ENCODE measurements at regions not wholly inside any gene's neighbourhood (a gene's known extent, or its start where the extent isn't known, plus 50 kb on each side); places are given as distances from the start of the nearest gene placed in this dataset.

DNA sequence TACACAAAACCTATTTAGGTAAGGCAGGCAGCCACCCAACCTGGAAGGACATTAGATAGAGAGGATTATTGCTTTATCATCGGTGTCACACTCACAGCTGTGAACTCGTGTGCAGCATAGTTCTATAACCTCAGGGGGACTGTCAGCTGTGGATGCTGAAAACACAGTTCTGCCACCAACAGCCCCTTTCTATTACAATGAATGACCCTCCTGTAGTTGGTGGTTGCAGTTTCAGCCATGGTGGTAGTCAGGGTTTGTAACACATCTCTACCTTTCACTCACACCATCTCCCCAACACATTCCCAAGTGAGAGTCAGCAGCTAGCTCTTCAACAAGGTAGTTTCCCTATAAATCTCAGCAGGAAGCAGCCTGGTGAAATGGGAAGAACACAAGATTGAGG, 136.8 kb downstream of the ZC3H11B start:
- no peak for TF ChIP-seq CTCF (IDR thresholded peaks at IDR 0.05 in 4 of 5, conservative IDR thresholded peaks at IDR 0.05 in 1 of 5)
- TF ChIP-seq POLR2A (IDR thresholded peaks at IDR 0.05) = no peak
